H1 (cell line): ENCODE measurements at regions not wholly inside any gene's neighbourhood (a gene's known extent, or its start where the extent isn't known, plus 50 kb on each side); places are given as distances from the start of the nearest gene placed in this dataset.

Source experiments
- CTCF ChIA-PET: fragments of 300-600 bp; sonication (Branson Sonifier 250); formaldehyde crosslinking; loops from one replicate; lab custom pipeline; 2021; ENCODE audit not compliant: partially characterized antibody; lab: Charles Lee
- POLR2A ChIA-PET: fragments of 300-600 bp; sonication (Branson Sonifier 250); formaldehyde crosslinking; loops from one replicate; lab custom pipeline; 2021; ENCODE audit warnings: inconsistent platforms; ENCODE audit not compliant: partially characterized antibody; lab: Charles Lee
- DNase-seq, 2 experiments: peaks; one replicate each; pipeline versions ENCODE4 v3.0.0 to v3.0.0-alpha.2; 2010 to 2022; ENCODE audit warnings: low spot score in 2 of 2, low read depth in 1 of 2, mixed read lengths in 1 of 2
- FAIRE-seq: peaks from 2 replicates; lab custom pipeline; 2011; peaks lifted over from hg19 to GRCh38; lab: Jason Lieb, UNC
- H2AFZ ChIP-seq: 2 replicates; pipeline ENCODE4 v1.8.1; 2012; ENCODE audit warnings: low read length, inconsistent platforms
- H2AK5ac ChIP-seq: 2 replicates; pipeline ENCODE4 v1.6.1; 2013; ENCODE audit warnings: low read depth, low read length
- H2BK120ac ChIP-seq: replicated peaks from 2 replicates; pipeline ENCODE3; 2013; ENCODE audit warnings: low read depth, low read length, inconsistent platforms
- H2BK12ac ChIP-seq: 2 replicates; pipeline ENCODE4 v1.6.1; 2013; ENCODE audit warnings: low read depth, low read length
- H2BK15ac ChIP-seq: 2 replicates; pipeline ENCODE4 v1.6.1; 2013; ENCODE audit warnings: low read length
- H2BK20ac ChIP-seq: 2 replicates; pipeline ENCODE4 v1.6.1; 2013; ENCODE audit warnings: low read length
- H2BK5ac ChIP-seq: 2 replicates; pipeline ENCODE4 v1.6.1; 2013; ENCODE audit warnings: low read depth, low read length
- H3K14ac ChIP-seq: 2 replicates; pipeline ENCODE4 v1.6.1; 2013; ENCODE audit warnings: inconsistent platforms; ENCODE audit not compliant: insufficient read length
- H3K18ac ChIP-seq: 2 replicates; pipeline ENCODE4 v1.6.1; 2013; ENCODE audit warnings: low read length; ENCODE audit errors: extremely low read depth
- H3K23ac ChIP-seq: 2 replicates; pipeline ENCODE4 v1.6.1; 2013; ENCODE audit warnings: inconsistent platforms; ENCODE audit not compliant: insufficient read length
- H3K23me2 ChIP-seq: 2 replicates; pipeline ENCODE4 v1.6.1; 2013; ENCODE audit warnings: low read depth, low read length
- H3K27ac ChIP-seq: 2 replicates; pipeline ENCODE4 v1.6.1; 2011; ENCODE audit warnings: low read depth, low read length, inconsistent platforms
- H3K27me3 ChIP-seq, 4 experiments: replicated peaks in 1 of 4; 1 replicate in 1 of 4; 2 replicates in 3 of 4; pipeline versions ENCODE4 v1.6.1 to v1.8.1; 2011 to 2013; ENCODE audit warnings: low read length in 3 of 4, mild to moderate bottlenecking in 3 of 4, inconsistent platforms in 2 of 4, mixed read lengths in 2 of 4, moderate library complexity in 1 of 4; ENCODE audit not compliant: control insufficient read depth in 3 of 4, insufficient read depth in 3 of 4; ENCODE audit errors: extremely low read depth in 1 of 4
- H3K36me3 ChIP-seq, 4 experiments: 2 replicates each; pipeline versions ENCODE4 v1.6.1 to v1.8.1; 2011 to 2013; ENCODE audit warnings: mild to moderate bottlenecking in 4 of 4, low read length in 3 of 4, moderate library complexity in 2 of 4, control low read depth in 1 of 4, inconsistent platforms in 1 of 4; ENCODE audit not compliant: insufficient read depth in 4 of 4, control insufficient read depth in 2 of 4
- H3K4ac ChIP-seq: replicated peaks from 2 replicates; pipeline ENCODE3; 2013; ENCODE audit warnings: low read length, low read depth, mixed read lengths, inconsistent platforms; ENCODE audit not compliant: insufficient read length
- H3K4me1 ChIP-seq, 4 experiments: replicated peaks in 1 of 4; 1 replicate in 1 of 4; 2 replicates in 3 of 4; pipeline versions ENCODE4 v1.6.1 to v1.8.1; 2011 to 2013; ENCODE audit warnings: low read length in 3 of 4, inconsistent platforms in 2 of 4, mixed read lengths in 1 of 4; ENCODE audit not compliant: insufficient read depth in 4 of 4, control insufficient read depth in 3 of 4
- H3K4me2 ChIP-seq, 2 experiments: 2 replicates each; pipeline versions ENCODE4 v1.6.1 to v1.8.1; 2011 to 2013; ENCODE audit warnings: low read depth in 2 of 2, low read length in 2 of 2, control low read depth in 1 of 2, inconsistent platforms in 1 of 2, mild to moderate bottlenecking in 1 of 2; ENCODE audit not compliant: insufficient read depth in 1 of 2
- H3K4me3 ChIP-seq, 4 experiments: fragments of 200-600, 300-600 bp in 1 of 4; sonication (generic), shearing (Covaris generic), sonication (Bioruptor Twin) in 1 of 4; 2 replicates each; pipeline versions ENCODE4 v1.5.1 to v1.8.1; 2011 to 2016; ENCODE audit warnings: low read length in 4 of 4, low read depth in 3 of 4, control low read depth in 2 of 4, inconsistent platforms in 2 of 4, mild to moderate bottlenecking in 2 of 4, mixed read lengths in 1 of 4, moderate library complexity in 1 of 4; ENCODE audit not compliant: insufficient read depth in 2 of 4; ENCODE audit errors: extremely low read depth in 1 of 4
- H3K56ac ChIP-seq: replicated peaks from 2 replicates; pipeline ENCODE3; 2013; ENCODE audit warnings: low read depth, mild to moderate bottlenecking, mixed read lengths, low read length, inconsistent platforms; ENCODE audit not compliant: insufficient read length
- H3K79me1 ChIP-seq: 2 replicates; pipeline ENCODE4 v1.6.1; 2013; ENCODE audit warnings: low read depth, low read length, control low read depth
- H3K79me2 ChIP-seq, 2 experiments: 2 replicates each; pipeline versions ENCODE4 v1.6.1 to v1.8.1; 2012 to 2013; ENCODE audit warnings: low read length in 2 of 2, mild to moderate bottlenecking in 2 of 2, inconsistent platforms in 1 of 2; ENCODE audit not compliant: insufficient read depth in 2 of 2, control insufficient read depth in 1 of 2
- H3K9ac ChIP-seq, 4 experiments: replicated peaks in 1 of 4; 1 replicate in 1 of 4; 2 replicates in 3 of 4; pipeline versions ENCODE4 v1.6.1 to v1.8.1; 2011 to 2013; ENCODE audit warnings: low read depth in 3 of 4, low read length in 3 of 4, control low read depth in 2 of 4, mild to moderate bottlenecking in 2 of 4, moderate library complexity in 2 of 4, inconsistent platforms in 1 of 4; ENCODE audit errors: extremely low read depth in 1 of 4
- H3K9me3 ChIP-seq, 2 experiments: 2 replicates each; pipeline versions ENCODE4 v1.6.1 to v1.8.1; 2012 to 2013; ENCODE audit warnings: mild to moderate bottlenecking in 2 of 2, moderate library complexity in 2 of 2, control low read depth in 1 of 2, inconsistent platforms in 1 of 2, low read depth in 1 of 2, low read length in 1 of 2, mixed read lengths in 1 of 2; ENCODE audit not compliant: insufficient read depth in 2 of 2
- H4K20me1 ChIP-seq, 2 experiments: replicated peaks in 1 of 2; 2 replicates each; pipeline versions ENCODE3 to v1.8.1; 2011 to 2013; ENCODE audit warnings: inconsistent platforms in 2 of 2, low read length in 2 of 2, mild to moderate bottlenecking in 1 of 2; ENCODE audit not compliant: insufficient read depth in 2 of 2, control insufficient read depth in 1 of 2
- H4K5ac ChIP-seq: 2 replicates; pipeline ENCODE4 v1.6.1; 2013; ENCODE audit warnings: low read length, low read depth, mixed read lengths, inconsistent platforms; ENCODE audit not compliant: insufficient read length
- H4K8ac ChIP-seq: 2 replicates; pipeline ENCODE4 v1.8.0; 2013; ENCODE audit warnings: mild to moderate bottlenecking, moderate library complexity, low read length, inconsistent platforms; ENCODE audit not compliant: insufficient read depth; ENCODE audit errors: extremely low read depth
- H4K91ac ChIP-seq: replicated peaks from 2 replicates; pipeline ENCODE3; 2013; ENCODE audit warnings: low read length, mixed read lengths, inconsistent platforms; ENCODE audit not compliant: insufficient read length
- ATF2 ChIP-seq: IDR thresholded peaks from 2 replicates; pipeline ENCODE4 v1.6.1; 2012; ENCODE audit warnings: low read length, inconsistent platforms
- BCL11A ChIP-seq, 2 experiments: IDR thresholded peaks; one replicate each; pipeline ENCODE4 v1.6.1; 2011; ENCODE audit warnings: low read depth in 2 of 2, low read length in 2 of 2, mild to moderate bottlenecking in 2 of 2
- CHD2 ChIP-seq: IDR thresholded peaks from 2 replicates; pipeline ENCODE4 v1.6.1; 2012; ENCODE audit warnings: low read length, improper control_type of control experiment
- GABPA ChIP-seq: IDR thresholded peaks from 2 replicates; pipeline ENCODE4 v1.6.1; 2011; ENCODE audit warnings: mild to moderate bottlenecking, low read length, moderate library complexity, borderline replicate concordance; ENCODE audit not compliant: insufficient read depth
- KDM4A ChIP-seq: IDR thresholded peaks from one replicate; pipeline ENCODE4 v1.7.1; 2012; ENCODE audit warnings: low read depth, mild to moderate bottlenecking, moderate library complexity, low read length, inconsistent platforms; ENCODE audit not compliant: severe bottlenecking
- MAFK ChIP-seq: IDR thresholded peaks from 2 replicates; pipeline ENCODE4 v1.6.1; 2012; ENCODE audit warnings: low read depth, mild to moderate bottlenecking, improper control_type of control experiment, low read length
- NANOG ChIP-seq: IDR thresholded peaks from 2 replicates; pipeline ENCODE4 v1.6.1; 2011; ENCODE audit warnings: low read length, low read depth, mild to moderate bottlenecking, inconsistent platforms; ENCODE audit not compliant: insufficient read depth, poor library complexity, severe bottlenecking
- POLR2AphosphoS5 ChIP-seq: IDR thresholded peaks from 2 replicates; pipeline ENCODE4 v1.6.1; 2011; ENCODE audit warnings: low read depth, low read length
- POU5F1 ChIP-seq: IDR thresholded peaks from 2 replicates; pipeline ENCODE4 v1.6.1; 2011; ENCODE audit warnings: low read depth, mild to moderate bottlenecking, low read length, moderate library complexity
- RBBP5 ChIP-seq: IDR thresholded peaks from 2 replicates; pipeline ENCODE4 v1.7.1; 2012; ENCODE audit warnings: low read depth, mild to moderate bottlenecking, inconsistent platforms, low read length, moderate library complexity, borderline replicate concordance
- SP4 ChIP-seq: IDR thresholded peaks from 2 replicates; pipeline ENCODE4 v1.6.1; 2012; ENCODE audit warnings: low read length, inconsistent platforms
- TBP ChIP-seq: IDR thresholded peaks from 2 replicates; pipeline ENCODE4 v1.6.1; 2011; ENCODE audit warnings: low read depth, low read length, improper control_type of control experiment
- ZNF274 ChIP-seq: IDR thresholded peaks from 2 replicates; pipeline ENCODE4 v1.7.0; 2012; ENCODE audit warnings: low read length, borderline replicate concordance; ENCODE audit errors: extremely low read depth
- WGBS, 2 experiments: shearing (Covaris generic) in 1 of 2; methylation state at CpG; one replicate each; pipeline versions ENCODE4 v1.1.6 to v1.1.7; 2013 to 2015; ENCODE audit warnings: low lambda C conversion rate in 2 of 2, mixed read lengths in 2 of 2, inconsistent platforms in 1 of 2, low coverage in 1 of 2, missing lambda C conversion rate in 1 of 2; ENCODE audit not compliant: insufficient replicate concordance in 2 of 2, insufficient coverage in 1 of 2, insufficient read length in 1 of 2; ENCODE audit errors: extremely low coverage in 1 of 2, missing lambda C conversion rate in 1 of 2; 5-methylcytosine and 5-hydroxymethylcytosine counted together

DNA sequence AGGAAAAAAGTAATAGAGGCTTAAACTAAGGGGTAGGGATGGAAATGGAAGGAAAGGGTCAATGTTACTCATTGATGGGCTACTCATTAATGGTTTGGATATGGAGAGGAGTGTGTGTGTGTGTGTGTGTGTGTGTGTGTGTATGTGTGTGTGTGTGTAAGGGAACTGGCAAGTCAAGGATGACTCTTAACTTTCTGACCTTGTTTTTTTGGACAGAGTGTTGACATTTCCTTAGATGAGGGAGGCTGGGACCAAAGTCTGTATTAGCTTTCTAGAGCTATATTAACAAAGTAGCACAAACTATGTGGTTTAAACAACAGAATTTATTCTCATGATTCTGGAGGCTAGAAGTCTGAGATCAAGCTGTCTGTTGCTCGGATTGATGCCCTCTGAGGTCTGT is 202.7 kb downstream of the GBA3 start:
- Histone ChIP-seq H3K23me2 (peaks cover 3% of the 10 kb centered on the region; the same call in 1 of the 2 replicates), H4K8ac (no peak overlapping the region), H3K9ac (no peak overlapping the region), H2BK12ac (no peak overlapping the region), H3K23ac (no peak overlapping the region), H3K4me1 (no peaks in the 10 kb centered on the region), H3K27me3 (no peaks in the 10 kb centered on the region), H3K14ac (no peak overlapping the region), H3K56ac (no peak overlapping the region), H3K4me2 (no peak overlapping the region), H3K27ac (no peak overlapping the region), H2BK15ac (no peak overlapping the region), H3K4me3 (no peak overlapping the region), H4K5ac (no peak overlapping the region), H2BK5ac (no peak overlapping the region), H4K20me1 (no peaks in the 10 kb centered on the region), H4K91ac (no peak overlapping the region), H2BK120ac (no peak overlapping the region), H3K36me3 (peaks cover 0 to 3% (median 0%) of the 10 kb centered on the region in 4 experiments; a peak in 1 of 8 replicates), H3K79me1 (no peaks in the 10 kb centered on the region), H3K79me2 (no peaks in the 10 kb centered on the region), H2AK5ac (no peak overlapping the region), H2AFZ (no peak overlapping the region), H3K9me3 (peaks cover 0 to 10% of the 10 kb centered on the region in 2 experiments; a peak in 3 of 4 replicates), H3K4ac (no peak overlapping the region), H3K18ac (no peak overlapping the region), H2BK20ac (no peak overlapping the region)
- WGBS, 2 experiments = 86% methylated on average over 1 of the region's 1 CpG; no CpG with 5 or more reads in 1 of the 2 experiments
- no peak for DNase-seq
- FAIRE-seq = no peak
- CTCF ChIA-PET = interaction anchor here (0.6 to 4.4 kb wide), 7 partner anchors 18 to 1870 kb away, joined by 3 to 27 read pairs (median 3); no protein-coding TSS in a partner anchor
- POLR2A ChIA-PET = no interaction called here
- TF ChIP-seq TBP = no peak
- no peak for TF ChIP-seq ATF2
- TF ChIP-seq NANOG = no peak
- no peak for TF ChIP-seq ZNF274
- no peak for TF ChIP-seq RBBP5
- TF ChIP-seq POLR2AphosphoS5 = no peak
- TF ChIP-seq BCL11A (IDR thresholded peaks at IDR 0.05; ENCODE audit: low read depth in 2 of 2, low read length in 2 of 2) = no peak
- TF ChIP-seq SP4 = no peak
- no peak for TF ChIP-seq CHD2
- TF ChIP-seq MAFK = no peak
- no peak for TF ChIP-seq POU5F1
- no peak for TF ChIP-seq GABPA
- TF ChIP-seq KDM4A = no peak
